HG02623 (cell line): ENCODE measurements at regions not wholly inside any gene's neighbourhood (a gene's known extent, or its start where the extent isn't known, plus 50 kb on each side); places are given as distances from the start of the nearest gene placed in this dataset.

Experiments used
- ATAC-seq: cut with Tn5 transposase; IDR thresholded peaks from one replicate; pipeline ENCODE4 v1.9.1; 2021; ENCODE audit warnings: moderate library complexity; ENCODE audit not compliant: unreplicated experiment

DNA sequence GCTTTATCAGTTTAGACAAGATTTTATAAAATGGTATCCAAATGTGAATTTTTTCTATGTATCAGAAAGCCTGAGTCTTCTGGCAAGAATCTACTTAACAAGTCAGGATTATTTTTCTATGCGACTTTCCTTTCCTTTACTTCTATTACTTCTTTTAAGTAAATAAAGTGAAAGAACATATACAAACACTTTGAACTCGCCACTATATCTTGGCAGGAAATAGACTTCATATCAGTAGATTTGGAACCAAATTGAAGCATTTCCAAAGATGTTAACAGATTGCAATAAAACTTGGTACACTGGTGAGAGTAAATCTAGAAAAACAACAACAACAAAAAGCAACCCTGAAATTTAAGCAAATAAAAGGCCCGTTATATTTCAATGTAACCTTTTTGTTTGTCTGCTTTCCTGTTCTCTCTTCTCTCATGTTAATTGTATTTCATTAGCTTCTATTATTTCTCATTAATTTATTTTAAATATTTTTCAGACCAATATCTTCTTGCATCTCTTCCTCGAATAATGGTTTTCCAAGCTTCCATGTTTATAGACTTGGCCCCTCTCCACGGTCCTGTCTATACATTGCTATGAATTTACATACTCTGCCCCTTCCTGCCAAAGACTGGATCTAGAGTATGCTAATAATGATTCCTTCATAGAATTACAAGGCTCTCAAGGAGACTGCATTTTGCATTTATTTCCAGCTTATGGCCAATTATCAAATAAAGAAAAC, 843.6 kb downstream of the ADGRL2 start:
- no peak for ATAC-seq

DNA sequence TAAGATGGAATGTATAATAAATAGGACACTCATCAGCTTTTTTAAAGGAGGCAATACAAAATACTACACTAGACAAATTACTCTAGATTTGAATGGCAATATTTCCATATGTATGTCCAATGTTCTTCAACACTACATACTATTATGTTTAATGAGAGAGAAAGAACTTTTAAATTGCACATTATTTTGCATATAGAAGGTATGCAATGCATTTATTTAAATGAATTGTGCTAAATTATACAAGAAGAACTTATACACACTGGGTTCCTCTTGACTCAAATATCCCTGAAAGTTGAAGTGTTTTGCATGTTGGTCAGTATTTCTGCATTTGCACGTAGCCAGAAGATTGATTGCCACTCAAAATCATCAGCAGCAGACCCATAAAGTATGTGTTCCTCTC, 839.6 kb downstream of the ADGRL2 start:
- no peak for ATAC-seq

DNA sequence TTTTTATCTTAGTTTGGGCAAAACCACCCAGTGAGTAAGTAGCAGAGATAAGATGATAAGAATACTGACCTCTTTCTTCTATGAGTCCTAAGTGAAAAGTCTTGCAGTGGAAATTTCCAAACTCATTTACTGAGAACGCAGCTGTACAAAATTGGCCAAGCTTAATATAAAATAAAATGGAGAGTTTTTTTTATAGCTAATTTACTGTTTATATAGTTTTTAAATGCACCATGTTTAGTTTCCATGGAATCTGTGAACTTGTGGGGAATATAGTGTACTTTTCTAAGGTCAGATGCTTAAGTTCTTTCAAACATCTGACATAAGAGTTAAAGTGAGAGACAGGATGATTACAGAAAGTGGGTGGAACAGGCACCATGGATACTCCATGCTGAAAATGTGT, 833.5 kb downstream of the ADGRL2 start:
- no peak for ATAC-seq

DNA sequence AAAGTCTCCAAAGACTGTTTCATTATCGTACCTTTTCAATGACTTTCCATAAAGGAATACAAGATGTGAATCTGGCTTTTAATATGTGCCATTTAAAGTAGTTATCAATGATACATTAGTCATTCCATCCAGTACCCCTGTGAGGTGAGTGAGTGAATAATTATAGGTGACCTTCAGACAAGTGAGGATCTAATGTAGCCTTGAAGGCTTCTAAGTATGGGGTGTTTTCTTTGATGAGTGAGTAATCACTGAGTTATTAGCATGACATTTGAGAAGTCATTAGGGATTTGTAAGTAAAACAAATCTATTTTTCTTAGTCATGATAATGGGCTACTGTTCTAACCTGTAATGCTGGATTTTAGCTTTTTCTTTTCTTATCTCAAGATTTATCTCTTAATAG, 831.4 kb downstream of the ADGRL2 start:
- no peak for ATAC-seq

DNA sequence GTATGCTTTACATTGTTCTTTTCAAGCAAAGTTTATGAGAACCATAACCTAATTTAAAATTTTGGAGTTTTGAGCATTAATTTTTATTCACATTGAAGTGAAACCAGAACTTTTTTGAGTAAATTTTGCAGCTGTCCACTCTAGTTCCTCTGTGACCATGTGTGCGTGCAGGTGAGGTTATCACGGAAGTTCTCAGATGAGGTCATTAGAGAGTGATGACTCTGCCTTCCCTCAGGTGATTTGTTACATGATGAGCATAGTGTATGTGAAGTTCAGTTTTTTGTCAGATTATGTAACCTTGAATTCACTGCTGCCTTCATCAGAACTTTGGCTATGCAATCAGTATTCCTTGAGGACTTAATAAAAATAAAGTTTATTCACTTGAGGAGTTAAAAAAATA, 828.2 kb downstream of the ADGRL2 start:
- ATAC-seq = no peak

DNA sequence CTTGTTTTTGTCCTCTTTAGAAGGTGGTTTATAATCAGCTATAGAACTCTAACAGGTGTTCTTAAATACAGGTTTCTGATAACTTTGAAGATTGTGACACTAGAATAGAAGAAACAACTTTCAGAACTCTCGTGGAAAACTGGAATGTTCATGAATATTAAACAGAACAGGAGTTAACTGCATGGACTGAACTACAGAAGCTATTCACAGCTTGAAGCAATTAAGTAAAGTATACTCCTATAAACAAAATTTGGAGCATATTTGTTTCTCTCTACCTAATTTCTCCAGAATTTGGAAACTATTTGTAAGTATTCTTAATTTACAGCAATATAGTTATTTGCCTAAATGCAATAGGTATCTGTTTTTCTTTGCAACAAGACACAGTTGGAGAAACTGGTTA, 824.8 kb downstream of the ADGRL2 start:
- ATAC-seq = no peak

DNA sequence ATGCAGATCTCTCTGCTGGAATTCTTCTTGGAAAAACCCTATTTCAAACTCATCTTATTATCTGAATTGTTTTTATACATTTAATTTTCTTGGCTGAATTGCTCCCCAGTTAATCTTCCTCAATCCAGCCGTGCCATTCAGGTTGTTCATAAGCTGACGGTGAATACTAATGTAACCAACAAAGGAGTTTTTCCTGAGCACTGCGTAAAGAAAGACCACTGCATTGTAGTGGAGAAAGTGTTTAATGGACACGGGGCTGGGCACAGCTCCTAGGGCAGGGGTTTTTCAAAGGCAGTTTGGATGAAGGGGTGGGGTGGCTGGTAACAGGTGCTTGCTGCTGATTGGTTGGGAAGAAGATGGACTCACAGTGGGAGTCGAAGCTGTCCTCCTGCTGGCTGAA, 820.3 kb downstream of the ADGRL2 start:
- no peak for ATAC-seq

DNA sequence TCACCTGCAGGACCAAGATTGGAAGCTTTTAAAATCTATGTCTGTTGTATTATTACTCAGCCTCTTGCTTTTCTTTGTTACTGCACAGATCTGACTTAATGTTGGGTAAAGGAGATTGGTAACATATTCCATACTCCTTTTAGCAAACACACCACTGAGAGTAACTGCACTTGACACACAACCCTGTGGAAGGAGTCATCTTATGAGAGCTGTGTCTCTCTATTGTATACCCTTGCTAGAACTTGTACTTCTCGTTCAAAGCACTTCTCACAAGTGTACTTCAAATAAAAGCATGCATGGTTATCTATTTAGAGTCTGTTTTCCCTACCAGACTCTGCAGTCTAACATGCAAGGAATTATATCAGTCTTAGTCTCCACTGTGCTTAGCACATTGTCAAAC, 813.4 kb downstream of the ADGRL2 start:
- ATAC-seq = no peak

DNA sequence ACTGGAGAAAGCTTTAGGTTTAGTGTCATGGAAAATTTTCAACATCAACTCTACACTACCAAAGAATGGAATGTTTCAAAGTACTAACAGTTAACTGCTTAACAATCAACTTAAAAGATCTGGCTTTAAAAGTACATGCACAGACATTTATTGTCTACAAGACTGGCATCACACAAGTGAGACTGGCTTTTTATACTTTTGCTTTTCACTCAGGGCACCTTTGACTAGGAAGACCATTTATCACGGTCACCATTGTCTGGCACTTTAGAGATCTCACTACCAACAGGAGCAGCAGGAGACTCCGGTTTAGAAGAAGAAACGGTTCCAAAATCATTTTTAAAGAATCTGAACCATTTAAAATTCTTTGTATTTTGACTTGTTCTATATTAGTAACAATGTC, 812.3 kb downstream of the ADGRL2 start:
- no peak for ATAC-seq

DNA sequence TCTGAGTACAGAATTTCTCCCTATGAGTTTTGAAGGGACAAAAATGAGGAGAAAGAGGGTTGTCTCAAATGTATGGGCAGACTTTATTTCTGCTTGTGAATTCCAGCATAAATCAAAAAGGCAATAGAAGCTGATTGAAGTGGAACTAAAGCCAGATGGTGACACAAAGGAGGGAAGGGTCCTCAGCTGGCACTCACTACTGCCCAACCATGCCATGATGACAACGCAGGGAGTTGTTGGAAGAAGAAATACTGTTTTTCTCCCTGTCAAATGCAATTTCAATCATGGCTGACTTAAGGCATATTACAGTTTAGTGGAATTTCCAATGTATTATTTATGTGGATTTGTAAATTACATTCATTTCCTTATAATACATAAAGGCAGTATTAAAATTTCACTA, 805.8 kb downstream of the ADGRL2 start:
- ATAC-seq = no peak

DNA sequence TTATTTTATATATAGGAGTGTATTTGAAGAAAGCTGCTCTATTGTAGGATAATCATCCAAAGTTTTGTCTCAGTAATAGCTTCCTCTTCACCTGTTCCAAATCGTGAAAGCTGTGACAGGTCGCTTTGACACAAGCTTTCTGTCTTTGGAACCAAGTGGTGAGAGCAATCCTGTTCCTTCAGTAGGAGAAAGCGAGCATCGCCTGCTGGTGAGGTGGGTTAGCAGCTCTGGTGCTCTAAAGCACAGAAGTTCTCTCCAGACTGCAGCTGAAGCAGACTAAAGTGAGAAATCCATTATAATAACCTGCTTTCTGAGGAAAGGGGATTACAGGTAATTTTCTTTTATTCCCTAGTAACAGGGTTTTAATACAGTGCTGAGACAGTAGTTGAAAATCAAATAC, 803.8 kb downstream of the ADGRL2 start:
- ATAC-seq = no peak

DNA sequence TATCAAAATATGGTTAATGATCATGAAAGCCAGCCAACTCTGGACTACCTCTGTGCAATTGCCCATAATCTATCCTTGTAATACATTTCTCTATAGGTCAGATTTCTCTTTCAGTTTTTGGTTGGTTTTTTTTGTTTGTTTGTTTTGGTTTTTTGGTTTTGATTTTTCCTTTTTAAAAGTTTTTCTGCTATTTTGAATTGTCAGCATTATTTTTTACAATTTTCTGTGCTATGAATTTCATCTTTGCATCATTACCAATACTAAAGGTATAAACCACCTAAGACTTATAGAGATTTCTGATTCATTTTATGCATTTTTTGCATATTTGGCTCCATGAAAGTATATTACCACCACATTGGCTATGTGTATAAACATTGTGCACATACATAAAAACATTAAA, 799.6 kb downstream of the ADGRL2 start:
- ATAC-seq = no peak

DNA sequence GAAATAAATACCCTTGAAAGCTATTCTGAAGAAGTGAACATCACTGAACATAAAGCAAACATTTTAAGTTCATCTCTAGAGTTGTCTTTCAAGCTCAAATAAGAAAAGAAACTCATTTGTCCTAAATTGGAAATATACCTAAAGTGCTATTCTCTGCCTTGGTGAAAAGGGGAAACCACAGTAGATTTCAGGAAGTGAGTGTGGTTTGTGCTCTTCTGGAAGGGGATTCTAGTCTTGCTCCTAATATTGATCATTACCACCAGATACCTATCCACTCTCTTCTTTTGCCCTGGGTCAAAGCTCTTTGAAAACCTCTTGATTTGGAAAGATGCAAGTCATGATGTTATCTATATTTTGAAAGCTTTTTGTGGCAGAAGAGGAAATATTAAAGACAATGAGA, 798.1 kb downstream of the ADGRL2 start:
- ATAC-seq = no peak

DNA sequence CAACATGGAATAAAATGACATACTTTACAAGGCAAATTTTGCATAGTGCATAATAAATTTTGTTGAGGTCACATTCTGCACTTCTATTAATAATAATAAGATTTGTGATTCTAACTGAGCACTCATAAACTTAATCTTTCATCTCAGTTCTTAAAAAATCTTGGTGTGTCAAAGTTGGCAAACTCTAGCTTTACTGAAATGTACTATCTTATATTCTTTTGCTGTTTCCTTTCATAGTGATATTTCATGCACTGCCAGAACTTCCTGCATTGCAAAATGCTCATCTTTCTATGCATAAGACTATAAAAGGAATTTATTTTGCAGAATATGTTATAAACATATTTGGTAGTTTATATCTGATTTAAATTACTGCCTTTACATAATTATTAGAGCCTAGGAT, 797.6 kb downstream of the ADGRL2 start:
- ATAC-seq = no peak

DNA sequence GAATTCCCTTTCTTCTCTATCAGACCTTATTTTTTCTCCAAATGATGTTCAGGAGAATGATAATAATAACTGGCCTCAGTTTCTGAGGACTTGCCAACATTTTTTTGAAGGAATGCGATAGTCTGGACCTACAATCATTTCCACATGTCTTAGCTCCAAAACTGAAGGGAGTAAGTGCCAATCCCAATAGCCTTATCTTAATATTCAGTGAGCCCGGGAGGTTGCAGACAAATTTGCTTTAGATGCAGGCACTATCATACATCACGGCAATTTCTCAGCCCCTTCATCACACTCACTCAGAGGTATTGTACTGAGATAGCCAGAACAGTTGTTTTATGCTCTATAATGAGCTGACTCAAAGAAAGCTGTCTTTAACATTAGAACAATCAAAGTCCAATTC, 796.9 kb downstream of the ADGRL2 start:
- no peak for ATAC-seq

DNA sequence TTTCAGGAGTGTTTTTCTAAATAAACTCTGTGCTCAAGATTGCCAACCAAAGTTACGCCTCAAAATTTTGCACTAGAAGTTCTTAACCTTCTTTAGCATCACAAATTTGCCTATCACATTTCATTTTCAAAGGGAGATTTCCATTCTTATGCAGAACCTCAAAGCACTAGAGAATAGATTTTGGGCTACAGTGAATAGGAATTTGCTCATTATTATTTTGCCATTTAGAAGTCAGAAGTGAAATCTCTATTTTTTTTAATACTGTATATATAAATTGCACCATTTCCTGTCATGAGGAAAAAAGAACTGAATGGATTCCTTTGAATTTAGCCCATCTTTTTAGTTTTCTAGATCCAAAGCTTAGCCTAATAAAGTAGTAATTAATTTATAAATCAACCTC, 796.4 kb downstream of the ADGRL2 start:
- no peak for ATAC-seq

DNA sequence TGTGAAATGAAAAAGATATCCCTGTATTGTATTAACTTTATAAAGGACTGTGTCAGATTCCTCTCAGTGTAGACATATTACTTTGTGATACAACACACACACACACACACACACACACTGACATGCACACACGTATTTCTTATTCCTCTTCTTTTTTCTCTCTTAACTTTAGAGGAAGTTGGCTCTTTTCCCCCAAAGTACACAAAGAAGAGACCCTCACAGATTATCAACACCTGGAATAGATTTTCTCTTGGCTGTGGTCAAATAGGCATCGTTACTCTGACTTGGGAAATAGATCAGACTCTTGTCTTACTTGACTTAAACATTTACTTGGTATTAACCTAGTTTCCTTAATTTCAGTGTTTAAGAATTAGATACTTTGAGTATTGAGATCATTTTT, 792.8 kb downstream of the ADGRL2 start:
- ATAC-seq = no peak

DNA sequence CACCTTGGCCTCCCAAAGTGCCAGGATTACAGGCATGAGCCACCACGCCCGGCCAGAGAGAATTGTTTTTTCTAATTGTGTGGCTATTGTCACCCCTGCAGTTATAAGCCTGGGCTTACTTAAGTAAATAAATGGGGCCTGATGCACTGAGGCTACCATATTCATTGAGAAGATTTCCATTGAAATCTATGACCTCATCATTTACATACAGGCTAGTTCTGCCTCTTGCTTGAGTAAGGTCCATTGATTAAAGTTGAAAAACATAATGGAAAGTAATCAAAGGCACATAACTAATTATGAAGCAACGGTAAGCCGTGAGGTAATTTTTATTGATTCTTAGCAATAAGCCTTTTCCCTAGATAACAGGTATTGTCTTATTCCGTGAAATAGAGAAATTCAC, 788.9 kb downstream of the ADGRL2 start:
- ATAC-seq = no peak

DNA sequence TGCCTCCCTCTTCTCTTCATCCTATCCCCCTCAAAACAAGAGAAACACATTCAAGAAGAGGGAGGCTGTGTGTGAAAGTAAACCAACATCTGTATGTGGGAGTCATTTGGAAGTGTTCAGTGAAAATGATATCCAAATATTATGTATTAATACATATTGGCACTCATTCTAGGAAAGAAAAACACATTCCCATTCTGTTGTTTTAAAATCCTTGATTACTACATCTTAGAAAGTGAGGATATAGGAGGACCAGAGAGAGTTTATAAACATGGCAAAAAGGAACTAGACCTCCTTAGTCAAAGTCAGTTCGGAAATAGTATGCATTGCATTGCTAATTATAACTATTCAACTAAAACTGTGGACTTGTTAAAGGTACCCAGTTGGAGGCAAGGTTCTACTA, 786.6 kb downstream of the ADGRL2 start:
- no peak for ATAC-seq

DNA sequence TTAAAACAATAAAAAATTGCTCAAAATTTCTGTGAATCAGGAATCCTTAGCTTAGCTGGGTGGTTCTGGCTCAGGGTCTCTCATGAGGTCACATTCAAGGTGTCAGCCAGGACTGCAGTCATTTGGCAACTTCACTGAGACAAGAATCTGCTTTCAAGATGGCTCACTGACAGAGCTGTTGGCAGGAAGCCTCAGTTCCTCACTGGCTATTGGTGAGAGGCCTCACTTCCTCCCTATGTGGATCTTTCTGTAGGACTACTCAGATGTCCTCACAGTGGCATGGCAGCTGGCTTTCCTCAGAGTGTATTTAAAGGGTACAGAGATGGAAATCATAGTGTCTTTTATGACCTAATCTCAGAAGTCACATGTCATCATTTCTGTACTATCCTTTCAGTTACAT, 785.7 kb downstream of the ADGRL2 start:
- no peak for ATAC-seq

DNA sequence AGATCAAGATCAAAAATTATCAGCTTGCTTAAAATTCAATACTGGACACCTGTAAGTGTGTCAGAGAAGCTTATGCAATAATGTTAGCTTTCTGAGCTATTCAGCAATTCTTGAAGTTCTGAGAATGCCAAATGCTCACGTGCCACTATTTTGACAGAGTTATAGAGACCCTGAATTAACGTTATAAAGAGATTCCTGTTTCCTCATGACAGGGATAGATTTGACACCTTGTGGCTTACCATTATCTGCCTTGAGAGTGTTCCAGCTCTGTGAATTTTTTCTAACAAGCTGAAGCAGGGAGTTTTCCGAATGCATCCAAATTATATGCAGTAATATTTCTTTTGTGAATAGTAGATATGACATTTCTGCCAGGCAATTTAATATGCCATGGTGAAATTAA, 781.6 kb downstream of the ADGRL2 start:
- ATAC-seq = no peak

DNA sequence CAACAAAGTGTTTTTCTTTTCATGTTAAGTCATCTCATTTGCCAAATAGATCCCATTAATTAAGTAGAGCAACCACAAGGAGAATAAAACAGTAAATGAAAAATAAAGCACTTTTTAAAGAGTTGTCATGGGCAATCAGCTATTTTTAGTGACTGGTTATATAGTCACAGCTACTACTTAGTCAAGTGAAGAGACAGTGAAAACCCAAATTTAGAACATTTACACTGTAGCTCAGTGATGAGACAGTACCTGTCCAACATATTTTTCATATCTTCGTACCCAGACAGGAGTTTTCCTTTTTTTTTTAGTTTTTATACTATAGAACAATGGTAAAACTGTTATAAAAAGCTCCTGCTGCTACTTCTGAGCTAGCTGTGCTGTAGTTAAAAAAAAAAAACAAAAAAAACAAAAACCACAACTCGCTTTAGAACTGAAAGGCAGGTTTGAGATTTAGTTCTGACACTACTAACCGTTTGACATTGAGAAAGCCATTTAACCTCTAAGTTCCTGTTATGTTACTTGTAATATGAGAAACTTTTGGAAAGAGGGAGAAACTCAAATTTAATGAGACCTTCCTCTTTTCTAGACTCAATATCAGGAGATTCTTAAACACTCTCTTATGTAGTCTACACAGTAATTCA, 777.5 kb downstream of the ADGRL2 start:
- ATAC-seq = no peak

DNA sequence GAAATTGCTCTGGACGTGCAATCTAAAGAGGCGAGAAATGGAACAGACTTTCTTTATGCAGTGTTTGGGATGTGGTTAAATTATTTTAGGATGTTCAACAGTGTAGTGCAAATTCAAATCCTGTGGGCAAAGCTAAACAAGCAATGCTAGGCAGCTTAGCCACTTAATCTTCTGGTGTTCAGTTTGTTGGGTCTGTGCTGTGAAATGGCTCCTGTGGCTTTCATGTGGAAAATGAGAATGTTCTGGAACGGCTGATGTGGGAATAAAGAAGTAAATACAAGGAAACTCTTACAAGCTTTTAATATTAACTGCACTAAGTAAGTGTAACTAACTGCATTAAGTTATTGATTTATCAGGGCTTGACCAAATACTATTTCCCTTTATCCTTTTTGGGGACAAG, 766.6 kb downstream of the ADGRL2 start:
- no peak for ATAC-seq
